Cardiac fibroblast (primary cell): ENCODE measurements at regions not wholly inside any gene's neighbourhood (a gene's known extent, or its start where the extent isn't known, plus 50 kb on each side); places are given as distances from the start of the nearest gene placed in this dataset.
A peak's percentile ranks its signal among the peaks of the same experiment; 100 is the strongest.

ENCODE experiments used
- DNase-seq, 2 donors: peaks; one replicate each; pipeline versions ENCODE4 v3.0.0 to v3.0.0-alpha.2; 2010; ENCODE audit warnings: low read depth in 2 of 2
- H3K4me3 ChIP-seq, 2 donors: replicated peaks in 1 of 2; 1 replicate in 1 of 2; 2 replicates in 1 of 2; pipeline ENCODE4 v1.5.1; 2011; ENCODE audit warnings: low read depth in 2 of 2, low read length in 2 of 2, mild to moderate bottlenecking in 2 of 2, moderate library complexity in 1 of 2
- CTCF ChIP-seq: IDR thresholded peaks from one replicate; pipeline ENCODE4 v1.5.1; 2011; ENCODE audit warnings: low read depth, mild to moderate bottlenecking, low read length, inconsistent platforms

GRCh38 chr4:120238277-120238973 lies 171.8 kb upstream of the MAD2L1 start:
- DNase-seq = no peak
- no peak overlapping the region for H3K4me3 ChIP-seq
- TF ChIP-seq CTCF = no peak

- no peak overlapping the region for H3K4me3 ChIP-seq
- no peak for TF ChIP-seq CTCF
- no peak for DNase-seq
Measured at GRCh38 chr4:120236873-120237272, 170.2 kb upstream of the MAD2L1 start.

GRCh38 chr4:120232050-120232449 lies 165.4 kb upstream of the MAD2L1 start:
- no peak for DNase-seq
- no peak overlapping the region for H3K4me3 ChIP-seq
- TF ChIP-seq CTCF = no peak

GRCh38 chr4:120228086-120228485 lies 161.4 kb upstream of the MAD2L1 start:
- H3K4me3 ChIP-seq = no peak overlapping the region
- no peak for DNase-seq
- TF ChIP-seq CTCF = no peak

GRCh38 chr4:120227554-120227953 lies 160.9 kb upstream of the MAD2L1 start:
- H3K4me3 ChIP-seq = no peak overlapping the region

GRCh38 chr4:120225527-120225926 lies 158.9 kb upstream of the MAD2L1 start:
- TF ChIP-seq CTCF = no peak
- H3K4me3 ChIP-seq = no peak overlapping the region
- no peak for DNase-seq

More at GRCh38 chr4:120227554-120227953, 160.9 kb upstream of the MAD2L1 start:
- TF ChIP-seq CTCF = no peak
- DNase-seq = no peak

GRCh38 chr4:120218981-120219380 lies 152.3 kb upstream of the MAD2L1 start:
- DNase-seq = peak in 1 of 2 donors; percentile 2
- TF ChIP-seq CTCF = no peak

More at GRCh38 chr4:120218981-120219380, 152.3 kb upstream of the MAD2L1 start:
- no peak overlapping the region for H3K4me3 ChIP-seq
